IMR-90 (cell line): ENCODE measurements at regions not wholly inside any gene's neighbourhood (a gene's known extent, or its start where the extent isn't known, plus 50 kb on each side); places are given as distances from the start of the nearest gene placed in this dataset.

Source experiments
- ATAC-seq: fragments of 200-7000 bp; cut with Tn5 transposase; 2 replicates; pipeline ENCODE4 v1.9.1; 2020; ENCODE audit warnings: low read depth, mild to moderate bottlenecking, moderate library complexity
- BruUV-seq: library from RNA; stranded (reverse); fragments of 400-500 nt; replicated peaks from 2 replicates; lab custom pipeline; 2021; lab: Mats Ljungman, UMichigan
- CTCF ChIA-PET: fragments of 300-600 bp; formaldehyde crosslinking; extraction: SDS; loops from one replicate; lab custom pipeline; 2021; ENCODE audit warnings: antibody characterized with exemption; lab: Yijun Ruan, JAX
- POLR2A ChIA-PET: fragments of 300-600 bp; sonication (Branson Sonifier 250); formaldehyde crosslinking; loops from one replicate; lab custom pipeline; 2022; ENCODE audit warnings: antibody characterized with exemption; ENCODE audit not compliant: unreplicated experiment; lab: Charles Lee
- DNase-seq: peaks from one replicate; pipeline ENCODE4 v3.0.0; 2013
- H2AFZ ChIP-seq: replicated peaks from 2 replicates; pipeline ENCODE3; 2013; ENCODE audit warnings: low read length, mild to moderate bottlenecking; ENCODE audit not compliant: poor library complexity
- H2AK5ac ChIP-seq: 2 replicates; pipeline ENCODE4 v1.6.1; 2013; ENCODE audit warnings: low read depth, low read length, inconsistent platforms
- H2AK9ac ChIP-seq: replicated peaks from 2 replicates; pipeline ENCODE3; 2013; ENCODE audit warnings: mild to moderate bottlenecking, low read depth, low read length, moderate library complexity; ENCODE audit not compliant: poor library complexity
- H2BK120ac ChIP-seq: 2 replicates; pipeline ENCODE4 v1.6.1; 2013; ENCODE audit warnings: low read depth, low read length, inconsistent platforms
- H2BK15ac ChIP-seq: 3 replicates; pipeline ENCODE4 v1.6.1; 2013; ENCODE audit warnings: low read depth, low read length, inconsistent platforms
- H2BK20ac ChIP-seq: 2 replicates; pipeline ENCODE4 v1.6.1; 2013; ENCODE audit warnings: low read depth, mild to moderate bottlenecking, inconsistent platforms, low read length, moderate library complexity
- H2BK5ac ChIP-seq: 2 replicates; pipeline ENCODE4 v1.6.1; 2013; ENCODE audit warnings: mild to moderate bottlenecking, low read depth, low read length, inconsistent platforms; ENCODE audit not compliant: poor library complexity, severe bottlenecking
- H3K14ac ChIP-seq: replicated peaks from 2 replicates; pipeline ENCODE4 v1.6.1; 2013; ENCODE audit warnings: low read depth, low read length, inconsistent platforms
- H3K18ac ChIP-seq: 2 replicates; pipeline ENCODE4 v1.6.1; 2013; ENCODE audit warnings: low read depth, low read length, control low read depth
- H3K23ac ChIP-seq: 2 replicates; pipeline ENCODE4 v1.6.1; 2013; ENCODE audit warnings: low read depth, low read length, inconsistent platforms
- H3K27ac ChIP-seq: 2 replicates; pipeline ENCODE4 v1.5.1; 2013; ENCODE audit warnings: mild to moderate bottlenecking, control low read depth, low read length; ENCODE audit not compliant: insufficient read depth
- H3K27me3 ChIP-seq: 2 replicates; pipeline ENCODE4 v1.6.1; 2013; ENCODE audit warnings: low read length; ENCODE audit not compliant: control insufficient read depth, insufficient read depth
- H3K36me3 ChIP-seq: 2 replicates; pipeline ENCODE4 v1.6.1; 2013; ENCODE audit warnings: low read length, mixed read lengths; ENCODE audit not compliant: control insufficient read depth, insufficient read depth
- H3K4ac ChIP-seq: 2 replicates; pipeline ENCODE4 v1.6.1; 2013; ENCODE audit warnings: low read depth, low read length, inconsistent platforms
- H3K4me1 ChIP-seq: 2 replicates; pipeline ENCODE4 v1.6.1; 2013; ENCODE audit warnings: low read length, mixed read lengths; ENCODE audit not compliant: control insufficient read depth, insufficient read depth
- H3K4me2 ChIP-seq: 2 replicates; pipeline ENCODE4 v1.6.1; 2013; ENCODE audit warnings: low read depth, mild to moderate bottlenecking, control low read depth, low read length, moderate library complexity
- H3K4me3 ChIP-seq: 2 replicates; pipeline ENCODE4 v1.5.1; 2013; ENCODE audit warnings: low read depth, mild to moderate bottlenecking, control low read depth, low read length, moderate library complexity; ENCODE audit not compliant: insufficient read depth
- H3K56ac ChIP-seq: 2 replicates; pipeline ENCODE4 v1.6.1; 2013; ENCODE audit warnings: low read length, inconsistent platforms; ENCODE audit not compliant: insufficient read depth; ENCODE audit errors: extremely low read depth
- H3K79me1 ChIP-seq, 2 experiments: 2 replicates each; pipeline ENCODE4 v1.6.1; 2013; ENCODE audit warnings: low read length in 2 of 2, inconsistent platforms in 1 of 2, low read depth in 1 of 2
- H3K9ac ChIP-seq: 2 replicates; pipeline ENCODE4 v1.6.1; 2013; ENCODE audit warnings: low read depth, low read length, control low read depth
- H3K9me1 ChIP-seq: 2 replicates; pipeline ENCODE4 v1.6.1; 2013; ENCODE audit warnings: low read length, inconsistent platforms; ENCODE audit not compliant: insufficient read depth
- H3K9me3 ChIP-seq: 2 replicates; pipeline ENCODE4 v1.6.1; 2013; ENCODE audit warnings: low read length; ENCODE audit not compliant: control insufficient read depth, insufficient read depth
- H4K20me1 ChIP-seq: 2 replicates; pipeline ENCODE4 v1.6.1; 2013; ENCODE audit warnings: low read length, inconsistent platforms; ENCODE audit not compliant: insufficient read depth
- H4K5ac ChIP-seq: 2 replicates; pipeline ENCODE4 v1.6.1; 2013; ENCODE audit warnings: mild to moderate bottlenecking, low read depth, low read length, control low read depth
- H4K8ac ChIP-seq, 2 experiments: 2 replicates each; pipeline ENCODE4 v1.6.1; 2013; ENCODE audit warnings: low read depth in 2 of 2, low read length in 2 of 2, control low read depth in 1 of 2, inconsistent platforms in 1 of 2
- H4K91ac ChIP-seq: 2 replicates; pipeline ENCODE4 v1.6.1; 2013; ENCODE audit warnings: low read depth, low read length, inconsistent platforms; ENCODE audit not compliant: insufficient read depth
- BHLHE40 ChIP-seq: fragments of 150-350 bp; IDR thresholded peaks from 2 replicates; pipeline ENCODE4 v1.6.1; 2016; ENCODE audit warnings: mild to moderate bottlenecking, low read depth, low read length
- CEBPB ChIP-seq: IDR thresholded peaks from 2 replicates; pipeline ENCODE4 v1.6.1; 2012; ENCODE audit warnings: low read depth, low read length, improper control_type of control experiment
- CHD1 ChIP-seq: IDR thresholded peaks from 2 replicates; pipeline ENCODE4 v1.6.1; 2012; ENCODE audit warnings: low read depth, low read length, improper control_type of control experiment
- FOS ChIP-seq: fragments of 150-350 bp; IDR thresholded peaks from 2 replicates; pipeline ENCODE4 v1.6.1; 2016; ENCODE audit warnings: low read depth, low read length
- MAFK ChIP-seq: IDR thresholded peaks from 2 replicates; pipeline ENCODE4 v1.6.1; 2012; ENCODE audit warnings: low read depth, low read length, improper control_type of control experiment
- MAZ ChIP-seq: IDR thresholded peaks from 2 replicates; pipeline ENCODE4 v1.6.1; 2012; ENCODE audit warnings: low read depth, mild to moderate bottlenecking, low read length, improper control_type of control experiment, moderate library complexity, borderline replicate concordance
- MXI1 ChIP-seq: IDR thresholded peaks from 2 replicates; pipeline ENCODE4 v1.6.1; 2012; ENCODE audit warnings: low read depth, mild to moderate bottlenecking, low read length, moderate library complexity, borderline replicate concordance
- NFE2L2 ChIP-seq: fragments of 150-350 bp; IDR thresholded peaks from 2 replicates; pipeline ENCODE4 v1.6.1; 2016; ENCODE audit warnings: low read depth, mild to moderate bottlenecking, low read length
- POLR2A ChIP-seq: IDR thresholded peaks from 2 replicates; pipeline ENCODE4 v1.6.1; 2012; ENCODE audit warnings: mild to moderate bottlenecking, low read depth, low read length
- RAD21 ChIP-seq: IDR thresholded peaks from 2 replicates; pipeline ENCODE4 v1.6.1; 2012; ENCODE audit warnings: low read length, improper control_type of control experiment
- RCOR1 ChIP-seq: IDR thresholded peaks from 2 replicates; pipeline ENCODE4 v1.6.1; 2012; ENCODE audit warnings: mild to moderate bottlenecking, low read length, improper control_type of control experiment; ENCODE audit not compliant: insufficient replicate concordance
- RFX5 ChIP-seq: IDR thresholded peaks from 2 replicates; pipeline ENCODE4 v1.8.0; 2012; ENCODE audit warnings: low read depth, mild to moderate bottlenecking, low read length, moderate library complexity
- SMC3 ChIP-seq: fragments of 150-350 bp; IDR thresholded peaks from 2 replicates; pipeline ENCODE4 v1.6.1; 2016; ENCODE audit warnings: low read depth, mild to moderate bottlenecking, antibody characterized with exemption, low read length, moderate library complexity
- WGBS, 2 experiments: methylation state at CpG; one replicate each; pipeline versions ENCODE4 v1.1.5 to v1.1.7; 2013; ENCODE audit warnings: missing lambda C conversion rate in 2 of 2; ENCODE audit not compliant: insufficient read length in 1 of 2; ENCODE audit errors: extremely low coverage in 2 of 2; 5-methylcytosine and 5-hydroxymethylcytosine counted together
- dilution Hi-C: fragments of 300-500 bp; cut with HindIII; formaldehyde crosslinking; loops from one replicate; pipeline ENCODE4 v1.14.3; 2018; ENCODE audit warnings: low sequenced_read_pairs; ENCODE audit not compliant: unreplicated experiment
- in situ Hi-C: fragments of 300-500 bp; cut with MboI; formaldehyde crosslinking; loops from 3 replicates; pipeline ENCODE4 v1.14.3; 2019; ENCODE audit warnings: low sequenced_read_pairs, inconsistent platforms, mixed read lengths
- intact Hi-C: fragments of 100-400 bp; cut with micrococcal nuclease; formaldehyde crosslinking; loops from 2 replicates; pipeline ENCODE4 v1.10.0; 2022
- TF ChIP-seq, protein P1 (sequence below): conservative IDR thresholded peaks from 2 replicates; pipeline ENCODE4 v1.5.1; 2012; ENCODE audit warnings: mild to moderate bottlenecking, low read depth, low read length, improper control_type of control experiment
- TF ChIP-seq, protein P2 (sequence below): fragments of 150-350 bp; IDR thresholded peaks from 2 replicates; pipeline ENCODE4 v1.6.1; 2017; ENCODE audit warnings: mild to moderate bottlenecking, antibody characterized with exemption, low read length, low read depth
- TF ChIP-seq, protein P3 (sequence below): fragments of 150-350 bp; IDR thresholded peaks from 2 replicates; pipeline ENCODE4 v1.6.1; 2016; ENCODE audit warnings: low read depth, mild to moderate bottlenecking, low read length, moderate library complexity, borderline replicate concordance

DNA sequence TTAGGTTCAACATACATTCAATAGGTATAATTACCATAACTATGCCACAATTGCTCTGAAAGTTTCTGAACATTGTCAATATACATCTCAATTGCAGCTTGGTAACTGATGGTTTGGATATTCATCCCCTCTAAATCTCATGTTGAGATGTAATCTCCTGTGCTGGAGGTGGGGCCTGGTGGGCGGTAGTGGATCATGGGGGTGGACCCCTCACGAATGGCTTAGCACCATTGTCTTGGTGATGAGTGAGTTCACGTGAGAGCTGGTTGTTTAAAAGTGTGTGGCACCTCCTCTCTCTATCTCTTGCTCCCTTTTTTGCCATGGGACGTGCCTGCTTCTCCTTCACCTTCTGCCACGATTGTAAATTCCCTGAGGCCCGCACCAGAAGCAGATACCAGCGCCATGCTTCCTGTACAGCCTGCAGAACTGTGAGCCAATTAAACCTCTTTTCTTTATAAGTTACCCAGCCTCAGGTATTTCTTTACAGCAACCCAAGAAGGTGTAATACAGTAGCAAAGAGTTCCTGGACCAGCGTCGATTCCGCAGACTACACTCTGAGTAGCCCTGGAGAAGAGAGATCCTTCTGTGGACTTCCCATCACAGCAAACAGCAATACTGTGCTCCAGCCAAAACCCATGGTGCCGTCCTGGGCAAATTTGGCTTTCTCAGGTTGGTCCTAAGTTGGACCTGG is 83.8 kb upstream of the GRB10 start:
- Histone ChIP-seq H3K56ac (no peak overlapping the region), H4K8ac (no peak overlapping the region), H2BK120ac (no peak overlapping the region), H2AK9ac (no peak overlapping the region), H2BK5ac (no peak overlapping the region), H2BK20ac (no peak overlapping the region), H2AFZ (no peak overlapping the region), H3K14ac (no peak overlapping the region), H4K20me1 (no peaks in the 10 kb centered on the region), H3K27me3 (peaks cover 12% of the 10 kb centered on the region; the same call in 1 of the 2 replicates), H3K36me3 (no peaks in the 10 kb centered on the region), H2AK5ac (no peak overlapping the region), H4K91ac (no peak overlapping the region), H3K4ac (no peak overlapping the region), H3K18ac (no peak overlapping the region), H3K4me1 (peaks cover 4% of the 10 kb centered on the region), H2BK15ac (no peak overlapping the region), H3K9ac (no peak overlapping the region), H3K4me2 (no peak overlapping the region), H3K9me1 (no peaks in the 10 kb centered on the region), H3K9me3 (no peaks in the 10 kb centered on the region), H3K27ac (no peak overlapping the region), H3K23ac (no peak overlapping the region), H3K4me3 (no peak overlapping the region), H3K79me1 (no peaks in the 10 kb centered on the region), H4K5ac (no peak overlapping the region)
- BruUV-seq, result no TSS peak
- dilution Hi-C loops (no loop called here), intact Hi-C loops (no loop called here), in situ Hi-C loops (no loop called here)
- no peak for ATAC-seq
- TF ChIP-seq, protein P1, sequence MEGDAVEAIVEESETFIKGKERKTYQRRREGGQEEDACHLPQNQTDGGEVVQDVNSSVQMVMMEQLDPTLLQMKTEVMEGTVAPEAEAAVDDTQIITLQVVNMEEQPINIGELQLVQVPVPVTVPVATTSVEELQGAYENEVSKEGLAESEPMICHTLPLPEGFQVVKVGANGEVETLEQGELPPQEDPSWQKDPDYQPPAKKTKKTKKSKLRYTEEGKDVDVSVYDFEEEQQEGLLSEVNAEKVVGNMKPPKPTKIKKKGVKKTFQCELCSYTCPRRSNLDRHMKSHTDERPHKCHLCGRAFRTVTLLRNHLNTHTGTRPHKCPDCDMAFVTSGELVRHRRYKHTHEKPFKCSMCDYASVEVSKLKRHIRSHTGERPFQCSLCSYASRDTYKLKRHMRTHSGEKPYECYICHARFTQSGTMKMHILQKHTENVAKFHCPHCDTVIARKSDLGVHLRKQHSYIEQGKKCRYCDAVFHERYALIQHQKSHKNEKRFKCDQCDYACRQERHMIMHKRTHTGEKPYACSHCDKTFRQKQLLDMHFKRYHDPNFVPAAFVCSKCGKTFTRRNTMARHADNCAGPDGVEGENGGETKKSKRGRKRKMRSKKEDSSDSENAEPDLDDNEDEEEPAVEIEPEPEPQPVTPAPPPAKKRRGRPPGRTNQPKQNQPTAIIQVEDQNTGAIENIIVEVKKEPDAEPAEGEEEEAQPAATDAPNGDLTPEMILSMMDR, result no peak
- TF ChIP-seq FOS (no peak), RCOR1 (no peak), MAFK (no peak), CHD1 (no peak), MAZ (no peak), MXI1 (no peak), RFX5 (no peak), BHLHE40 (no peak), RAD21 (no peak), POLR2A (no peak), NFE2L2 (no peak), CEBPB (no peak), SMC3 (no peak)
- TF ChIP-seq, protein P2, sequence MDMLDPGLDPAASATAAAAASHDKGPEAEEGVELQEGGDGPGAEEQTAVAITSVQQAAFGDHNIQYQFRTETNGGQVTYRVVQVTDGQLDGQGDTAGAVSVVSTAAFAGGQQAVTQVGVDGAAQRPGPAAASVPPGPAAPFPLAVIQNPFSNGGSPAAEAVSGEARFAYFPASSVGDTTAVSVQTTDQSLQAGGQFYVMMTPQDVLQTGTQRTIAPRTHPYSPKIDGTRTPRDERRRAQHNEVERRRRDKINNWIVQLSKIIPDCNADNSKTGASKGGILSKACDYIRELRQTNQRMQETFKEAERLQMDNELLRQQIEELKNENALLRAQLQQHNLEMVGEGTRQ, result no peak
- TF ChIP-seq, protein P3, sequence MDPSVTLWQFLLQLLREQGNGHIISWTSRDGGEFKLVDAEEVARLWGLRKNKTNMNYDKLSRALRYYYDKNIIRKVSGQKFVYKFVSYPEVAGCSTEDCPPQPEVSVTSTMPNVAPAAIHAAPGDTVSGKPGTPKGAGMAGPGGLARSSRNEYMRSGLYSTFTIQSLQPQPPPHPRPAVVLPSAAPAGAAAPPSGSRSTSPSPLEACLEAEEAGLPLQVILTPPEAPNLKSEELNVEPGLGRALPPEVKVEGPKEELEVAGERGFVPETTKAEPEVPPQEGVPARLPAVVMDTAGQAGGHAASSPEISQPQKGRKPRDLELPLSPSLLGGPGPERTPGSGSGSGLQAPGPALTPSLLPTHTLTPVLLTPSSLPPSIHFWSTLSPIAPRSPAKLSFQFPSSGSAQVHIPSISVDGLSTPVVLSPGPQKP, result no peak
- POLR2A ChIA-PET, result no interaction called here
- CTCF ChIA-PET, result no interaction called here
- no peak for DNase-seq
- no CpG with 5 or more reads among the region's 11 CpGs for WGBS, 2 experiments
